Tibial nerve (tissue), 4 donors: ENCODE measurements at regions not wholly inside any gene's neighbourhood (a gene's known extent, or its start where the extent isn't known, plus 50 kb on each side); places are given as distances from the start of the nearest gene placed in this dataset.

ENCODE experiments used
- DNase-seq, 2 donors: peaks; one replicate each; pipeline ENCODE4 v3.0.0-alpha.2; 2019; ENCODE audit warnings: low spot score in 2 of 2
- H3K27ac ChIP-seq, 4 donors: fragments of 200-600 bp; sonication (generic) in 3 of 4; one replicate each; pipeline ENCODE4 v1.5.1; 2017 to 2019; ENCODE audit warnings: mild to moderate bottlenecking in 1 of 4
- H3K27me3 ChIP-seq, 2 donors: fragments of 200-600 bp; sonication (generic) in 1 of 2; one replicate each; pipeline versions ENCODE4 v1.5.1 to v1.6.0; 2017 to 2019
- H3K36me3 ChIP-seq, 3 donors: fragments of 200-600 bp; sonication (generic); one replicate each; pipeline ENCODE4 v1.5.1; 2018 to 2019
- H3K4me1 ChIP-seq, 4 donors: fragments of 200-600 bp; sonication (generic) in 3 of 4; one replicate each; pipeline ENCODE4 v1.5.1; 2017 to 2019
- H3K4me3 ChIP-seq, 4 donors: fragments of 200-600 bp; sonication (generic) in 3 of 4; one replicate each; pipeline ENCODE4 v1.5.1; 2017 to 2019; ENCODE audit warnings: mild to moderate bottlenecking in 1 of 4, moderate library complexity in 1 of 4
- H3K9me3 ChIP-seq, 4 donors: fragments of 200-600 bp; sonication (generic) in 3 of 4; one replicate each; pipeline ENCODE4 v1.5.1; 2017 to 2019
- EP300 ChIP-seq, 2 donors: sonication (generic); formaldehyde crosslinking; IDR thresholded peaks; one replicate each; pipeline ENCODE4 v1.6.1; 2017; ENCODE audit warnings: antibody characterized with exemption in 2 of 2, mild to moderate bottlenecking in 1 of 2
- POLR2A ChIP-seq, 2 donors: fragments of 450-650 bp; IDR thresholded peaks; one replicate each; pipeline ENCODE4 v1.6.1; 2017; ENCODE audit warnings: antibody characterized with exemption in 2 of 2, mild to moderate bottlenecking in 2 of 2, moderate library complexity in 2 of 2
- WGBS, 2 donors: methylation state at CpG; one replicate each; pipeline ENCODE4 v1.1.5; 2018; 5-methylcytosine and 5-hydroxymethylcytosine counted together
- TF ChIP-seq, protein P1 (sequence below), 5 experiments: fragments of 200-600 bp in 3 of 5; fragments of 450-650 bp in 2 of 5; sonication (generic) in 3 of 5; IDR thresholded peaks; one replicate each; pipeline ENCODE4 v1.5.1; 2016 to 2019; ENCODE audit warnings: antibody characterized with exemption in 5 of 5, mild to moderate bottlenecking in 3 of 5, moderate library complexity in 2 of 5

- DNase-seq: no peak
- Histone ChIP-seq H3K27ac (no peak overlapping the region), H3K9me3 (no peaks in the 10 kb centered on the region), H3K4me1 (no peaks in the 10 kb centered on the region), H3K27me3 (no peaks in the 10 kb centered on the region), H3K36me3 (no peaks in the 10 kb centered on the region), H3K4me3 (no peak overlapping the region)
- TF ChIP-seq POLR2A (IDR thresholded peaks at IDR 0.05): no peak
- TF ChIP-seq, protein P1, sequence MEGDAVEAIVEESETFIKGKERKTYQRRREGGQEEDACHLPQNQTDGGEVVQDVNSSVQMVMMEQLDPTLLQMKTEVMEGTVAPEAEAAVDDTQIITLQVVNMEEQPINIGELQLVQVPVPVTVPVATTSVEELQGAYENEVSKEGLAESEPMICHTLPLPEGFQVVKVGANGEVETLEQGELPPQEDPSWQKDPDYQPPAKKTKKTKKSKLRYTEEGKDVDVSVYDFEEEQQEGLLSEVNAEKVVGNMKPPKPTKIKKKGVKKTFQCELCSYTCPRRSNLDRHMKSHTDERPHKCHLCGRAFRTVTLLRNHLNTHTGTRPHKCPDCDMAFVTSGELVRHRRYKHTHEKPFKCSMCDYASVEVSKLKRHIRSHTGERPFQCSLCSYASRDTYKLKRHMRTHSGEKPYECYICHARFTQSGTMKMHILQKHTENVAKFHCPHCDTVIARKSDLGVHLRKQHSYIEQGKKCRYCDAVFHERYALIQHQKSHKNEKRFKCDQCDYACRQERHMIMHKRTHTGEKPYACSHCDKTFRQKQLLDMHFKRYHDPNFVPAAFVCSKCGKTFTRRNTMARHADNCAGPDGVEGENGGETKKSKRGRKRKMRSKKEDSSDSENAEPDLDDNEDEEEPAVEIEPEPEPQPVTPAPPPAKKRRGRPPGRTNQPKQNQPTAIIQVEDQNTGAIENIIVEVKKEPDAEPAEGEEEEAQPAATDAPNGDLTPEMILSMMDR (IDR thresholded peaks at IDR 0.05): no peak
- TF ChIP-seq EP300 (IDR thresholded peaks at IDR 0.05): no peak
- WGBS, 2 donors: 49 to 50% methylated on average over 4 of the region's 4 CpGs
Observed at GRCh38 chr2:150212722-150213171, 274.7 kb downstream of the RND3 start.

DNA sequence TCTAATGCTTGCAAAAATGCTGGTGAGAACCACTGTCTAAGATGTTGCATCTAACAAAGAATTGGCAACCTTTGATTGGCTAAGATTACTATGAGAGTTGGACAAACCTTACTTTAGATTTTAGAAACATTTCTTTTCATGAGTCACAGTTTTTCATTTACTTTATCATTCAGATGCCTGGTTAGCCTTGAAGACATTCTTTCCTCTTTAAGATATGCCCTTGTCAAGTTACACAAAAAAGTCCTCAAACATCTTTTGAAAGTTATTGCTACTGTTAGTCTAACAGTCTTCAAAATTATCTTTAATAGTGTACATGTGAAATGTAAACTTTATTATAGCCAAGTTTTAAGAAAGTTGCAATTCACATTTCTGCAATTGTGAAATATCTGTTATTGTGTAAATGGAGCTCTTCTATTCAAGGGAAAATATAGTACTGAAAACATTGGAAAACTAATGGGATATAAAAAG lies 276.3 kb downstream of the RND3 start:
- Histone ChIP-seq H3K9me3 (no peaks in the 10 kb centered on the region), H3K4me1 (no peaks in the 10 kb centered on the region), H3K4me3 (no peak overlapping the region), H3K36me3 (no peaks in the 10 kb centered on the region), H3K27me3 (no peaks in the 10 kb centered on the region), H3K27ac (no peak overlapping the region)
- no peak for DNase-seq
- TF ChIP-seq, protein P1 (IDR thresholded peaks at IDR 0.05): no peak
- no peak for TF ChIP-seq EP300 (IDR thresholded peaks at IDR 0.05)
- TF ChIP-seq POLR2A (IDR thresholded peaks at IDR 0.05): no peak

DNA sequence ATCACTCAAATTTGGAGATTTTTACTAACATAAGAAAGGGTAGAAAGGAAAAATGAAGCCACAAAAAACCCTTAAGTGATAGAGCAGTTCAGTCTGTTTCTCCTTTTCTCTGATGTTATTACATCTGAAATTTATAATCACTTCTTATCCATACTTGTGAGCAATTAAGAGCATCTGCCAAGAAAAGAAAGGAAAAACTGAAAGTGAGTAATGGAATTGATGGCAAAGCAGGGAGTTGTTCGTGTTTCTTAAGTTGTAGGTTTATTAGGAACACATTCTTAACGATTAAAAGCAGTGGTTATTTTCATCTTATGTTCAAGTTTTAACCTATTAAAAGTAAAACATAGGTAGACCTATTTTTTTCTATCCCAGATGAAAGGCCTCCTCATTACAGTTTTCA lies 277.7 kb downstream of the RND3 start:
- TF ChIP-seq EP300 (IDR thresholded peaks at IDR 0.05) (no peak), POLR2A (IDR thresholded peaks at IDR 0.05) (no peak)
- TF ChIP-seq, protein P1 (IDR thresholded peaks at IDR 0.05): no peak
- 72 to 74% methylated on average over 2 of the region's 2 CpGs for WGBS, 2 donors
- Histone ChIP-seq H3K27me3 (no peaks in the 10 kb centered on the region), H3K4me1 (no peaks in the 10 kb centered on the region), H3K9me3 (no peaks in the 10 kb centered on the region), H3K36me3 (no peaks in the 10 kb centered on the region), H3K27ac (no peak overlapping the region), H3K4me3 (no peak overlapping the region)
- DNase-seq: no peak

DNA sequence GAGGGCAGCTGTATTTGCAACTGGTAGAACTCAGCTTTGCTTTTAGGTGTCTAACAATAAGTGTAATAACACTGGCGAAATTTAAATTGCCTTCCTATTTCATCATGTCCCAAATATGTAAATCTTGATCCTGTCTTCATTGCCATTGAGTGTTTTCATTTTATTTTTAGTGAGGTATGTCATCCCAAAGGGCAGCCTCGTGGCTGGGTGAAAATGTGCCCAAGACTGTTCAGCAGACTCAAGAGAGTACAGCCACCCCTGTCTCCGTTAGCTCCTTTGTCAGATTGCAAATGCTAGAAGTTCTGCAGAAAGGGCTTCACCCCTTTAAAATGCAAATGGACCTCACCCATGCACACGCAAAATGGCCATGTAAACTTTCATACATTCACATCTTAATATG lies 278.8 kb downstream of the RND3 start:
- TF ChIP-seq POLR2A (IDR thresholded peaks at IDR 0.05): no peak
- TF ChIP-seq EP300 (IDR thresholded peaks at IDR 0.05): no peak
- TF ChIP-seq, protein P1 (IDR thresholded peaks at IDR 0.05): no peak

DNA sequence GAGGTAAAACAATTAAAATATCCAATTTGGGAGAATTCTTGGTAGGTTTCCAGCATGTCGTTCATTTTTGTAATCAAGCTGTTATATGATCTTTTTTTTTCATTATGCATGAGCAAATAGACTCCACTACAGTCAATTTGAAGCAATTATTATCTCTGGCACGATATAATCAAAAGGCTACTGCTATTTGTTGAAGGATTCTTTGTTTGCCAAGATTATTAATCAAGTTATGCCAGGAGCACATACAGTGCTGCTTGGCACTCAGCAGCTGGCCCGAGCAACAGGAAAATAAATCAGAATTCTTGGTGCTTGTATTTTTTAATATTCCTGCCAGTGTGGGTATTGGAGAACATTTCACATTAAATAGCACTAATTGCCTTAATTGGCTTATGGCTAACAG lies 279.5 kb downstream of the RND3 start:
- Histone ChIP-seq H3K4me1 (no peaks in the 10 kb centered on the region), H3K9me3 (no peaks in the 10 kb centered on the region), H3K4me3 (no peak overlapping the region), H3K27ac (no peak overlapping the region), H3K36me3 (no peaks in the 10 kb centered on the region), H3K27me3 (no peaks in the 10 kb centered on the region)
- no peak for DNase-seq
- no peak for TF ChIP-seq EP300 (IDR thresholded peaks at IDR 0.05)
- TF ChIP-seq POLR2A (IDR thresholded peaks at IDR 0.05): no peak
- TF ChIP-seq, protein P1 (IDR thresholded peaks at IDR 0.05): no peak
- WGBS, 2 donors: 32 to 35% methylated on average over 3 of the region's 3 CpGs

More for the DNA sequence above, 278.8 kb downstream of the RND3 start:
- WGBS, 2 donors: 85 to 90% methylated on average over 4 of the region's 4 CpGs
- Histone ChIP-seq H3K4me1 (no peaks in the 10 kb centered on the region), H3K27me3 (no peaks in the 10 kb centered on the region), H3K36me3 (no peaks in the 10 kb centered on the region), H3K27ac (no peak overlapping the region), H3K4me3 (no peak overlapping the region), H3K9me3 (no peaks in the 10 kb centered on the region)
- DNase-seq: no peak
